ENCODE measurements at regions not wholly inside any gene's neighbourhood (a gene's known extent, or its start where the extent isn't known, plus 50 kb on each side); places are given as distances from the start of the nearest gene placed in this dataset.
A peak's percentile ranks its signal among the peaks of the same experiment; 100 is the strongest.
"Not testable (repeated sequence)": the region's sequence is repeated elsewhere in the genome, so short reads cannot be mapped to it uniquely, and the experiment has no call there.

DNA sequence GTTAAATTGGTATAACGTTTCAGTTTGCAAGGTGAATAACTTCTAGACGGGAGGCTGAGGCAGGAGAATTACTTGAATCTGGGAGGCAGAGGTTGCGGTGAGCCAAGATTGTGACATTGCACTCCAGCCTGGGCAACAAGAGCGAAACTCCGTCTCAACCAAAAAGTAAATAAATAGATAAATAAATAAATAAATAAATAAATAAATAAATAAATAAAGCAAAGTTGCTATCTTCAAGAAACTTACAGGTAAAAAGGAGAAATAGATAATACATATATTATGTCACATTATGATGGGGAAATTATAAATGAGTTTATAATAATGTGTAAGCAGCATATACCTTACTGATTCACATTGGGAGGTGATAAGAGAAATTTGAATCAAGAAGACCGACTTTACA, 1966.0 kb downstream of the PCDH7 start:
- H3K4me3 ChIP-seq (ENCODE audit: low read depth, low read length), result no peak overlapping the region
- DNase-seq (ENCODE audit: low read depth), result no peak

DNA sequence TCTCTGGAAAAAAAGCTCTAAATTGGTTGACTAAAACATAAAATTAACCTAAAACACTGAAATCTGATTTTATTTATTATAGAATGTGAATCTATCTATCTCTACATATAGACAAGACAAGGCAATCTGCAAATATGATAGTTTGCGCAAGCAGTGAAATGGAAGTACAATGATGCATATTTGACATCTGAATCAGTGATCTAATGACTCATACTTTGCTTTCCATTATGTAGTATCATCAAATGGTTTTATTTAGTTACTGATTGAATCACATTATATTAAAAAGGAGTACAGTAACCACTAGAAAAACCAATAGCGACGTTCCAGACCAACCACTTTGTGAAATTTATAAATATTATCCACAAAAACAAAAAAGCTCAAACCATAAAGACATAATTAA, 1969.3 kb downstream of the PCDH7 start:
- no peak for DNase-seq (ENCODE audit: low read depth)

DNA sequence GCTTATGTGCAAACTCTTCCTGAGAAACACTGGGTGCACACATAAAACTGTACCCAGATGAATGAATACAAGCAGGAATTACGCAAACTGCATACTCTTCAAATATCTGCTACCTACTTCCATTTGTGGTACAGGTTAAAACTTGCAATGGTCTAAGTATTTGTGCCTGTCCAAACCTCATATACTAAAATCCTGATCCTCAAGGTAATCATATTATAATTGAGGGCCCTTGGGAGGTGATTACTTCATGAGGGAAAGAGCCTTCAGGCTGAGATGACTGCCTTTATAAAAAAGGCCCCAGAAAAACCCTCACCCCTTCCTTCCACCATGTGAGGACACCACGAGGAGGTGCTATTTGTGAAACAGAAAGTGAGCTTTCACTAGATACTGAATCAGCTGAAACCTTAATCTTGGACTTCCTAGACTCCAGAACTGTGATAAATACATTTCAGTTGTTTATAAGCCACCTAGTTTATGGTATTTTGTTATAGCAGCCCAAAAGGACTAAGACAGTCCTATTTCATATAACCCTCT, 1977.2 kb downstream of the PCDH7 start:
- no peak for DNase-seq (ENCODE audit: low read depth)
- no peak overlapping the region for H3K4me3 ChIP-seq (ENCODE audit: low read depth, low read length)

More for the DNA sequence above, 1969.3 kb downstream of the PCDH7 start:
- no peak overlapping the region for H3K4me3 ChIP-seq (ENCODE audit: low read depth, low read length)

DNA sequence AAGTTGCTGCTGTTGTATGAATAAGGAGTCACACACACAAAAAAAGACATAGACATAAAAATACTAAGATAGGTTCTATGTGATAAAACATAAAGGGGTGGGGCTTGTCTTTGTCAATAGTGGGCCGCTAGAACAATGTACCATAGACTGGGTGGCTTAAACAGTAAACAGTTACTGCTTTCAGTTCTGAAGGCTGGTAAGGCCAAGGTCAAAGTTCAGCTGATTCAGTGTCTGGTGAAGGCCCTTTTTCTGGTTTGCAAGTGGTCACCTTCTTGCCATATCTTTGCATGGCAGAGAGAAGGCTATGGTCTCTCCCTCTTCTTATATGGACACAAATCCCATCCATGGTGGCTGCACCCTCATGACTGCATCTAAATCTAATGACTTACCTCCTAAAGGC, 1980.7 kb downstream of the PCDH7 start:
- DNase-seq (ENCODE audit: low read depth), result no peak
- no peak overlapping the region for H3K4me3 ChIP-seq (ENCODE audit: low read depth, low read length)

DNA sequence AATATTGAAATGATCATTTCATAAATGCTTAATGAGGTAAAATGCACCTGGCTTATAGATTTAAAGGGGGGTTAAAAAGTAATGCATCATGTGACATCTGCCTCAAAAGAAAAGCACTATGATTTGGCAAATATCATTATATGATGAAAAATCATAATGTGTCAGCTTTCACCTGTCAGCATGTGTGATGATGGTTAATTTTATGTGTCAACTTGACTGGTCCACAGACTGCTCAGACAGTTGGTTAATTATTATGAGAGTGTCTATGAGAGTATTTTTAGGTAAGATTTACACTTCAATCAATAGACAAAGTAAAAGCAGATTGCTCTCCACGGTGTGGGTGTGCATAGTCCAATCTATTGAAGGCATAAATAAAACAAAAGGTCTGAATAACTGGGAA, 1986.7 kb downstream of the PCDH7 start:
- no peak overlapping the region for H3K4me3 ChIP-seq (ENCODE audit: low read depth, low read length)
- no peak for DNase-seq (ENCODE audit: low read depth)

DNA sequence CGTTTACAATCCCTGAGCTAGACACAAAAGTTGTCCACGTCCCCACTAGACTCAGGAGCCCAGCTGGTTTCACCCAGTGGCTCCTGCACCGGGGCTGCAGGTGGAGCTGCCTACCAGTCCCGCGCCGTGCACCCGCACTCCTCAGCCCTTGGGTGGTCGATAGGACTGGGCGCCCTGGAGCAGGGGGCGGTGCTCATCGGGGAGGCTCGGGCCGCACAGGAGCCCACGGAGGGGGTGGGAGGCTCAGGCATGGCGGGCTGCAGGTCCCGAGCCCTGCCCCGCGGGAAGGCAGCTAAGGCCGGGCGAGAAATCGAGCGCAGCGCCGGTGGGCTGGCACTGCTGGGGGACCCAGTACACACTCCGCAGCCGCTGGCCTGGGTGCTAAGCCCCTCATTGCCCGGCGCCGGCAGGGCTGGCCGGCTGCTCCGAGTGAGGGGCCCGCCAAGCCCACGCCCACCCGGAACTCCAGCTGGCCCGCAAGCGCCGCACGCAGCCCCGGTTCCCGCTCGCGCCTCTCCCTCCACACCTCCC, 1996.0 kb downstream of the PCDH7 start:
- DNase-seq (ENCODE audit: low read depth); H3K4me3 ChIP-seq (ENCODE audit: low read depth, low read length): not testable (repeated sequence)

DNA sequence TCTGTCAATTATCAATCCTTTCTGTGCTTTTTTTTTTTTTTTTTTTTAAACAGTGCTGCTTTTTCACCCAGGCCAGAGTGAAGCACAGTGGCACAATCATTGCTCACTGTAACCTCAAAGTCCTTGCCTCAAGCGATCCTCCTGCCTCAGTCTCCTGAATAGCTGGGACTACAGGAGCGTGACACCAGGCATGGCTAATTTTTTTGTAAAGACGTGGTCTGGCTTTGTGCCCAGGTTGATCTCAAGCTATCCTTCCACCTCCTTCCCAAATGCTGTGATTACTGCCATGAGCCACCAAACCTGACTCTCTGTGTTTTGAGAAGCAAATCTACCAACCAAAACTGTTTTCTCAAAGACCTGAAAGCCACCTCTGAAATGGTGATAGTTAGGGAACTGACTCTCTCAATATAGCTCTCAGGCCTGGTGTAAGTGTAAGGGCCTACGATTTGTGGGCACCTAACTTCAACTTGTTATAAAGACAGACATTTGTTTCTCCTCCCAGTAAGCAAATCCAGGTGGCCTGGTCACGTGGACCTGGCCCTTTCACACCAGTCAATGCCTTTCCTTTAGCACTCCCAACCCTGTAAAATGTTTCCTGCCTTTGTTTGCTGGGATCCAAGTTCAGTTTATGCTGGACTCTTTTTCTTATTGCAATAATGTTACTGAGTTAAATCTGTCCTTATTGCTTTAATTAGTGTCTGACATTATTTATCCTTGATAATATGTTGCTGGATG, 2015.9 kb downstream of the PCDH7 start:
- no peak overlapping the region for H3K4me3 ChIP-seq (ENCODE audit: low read depth, low read length)
- no peak for DNase-seq (ENCODE audit: low read depth)

DNA sequence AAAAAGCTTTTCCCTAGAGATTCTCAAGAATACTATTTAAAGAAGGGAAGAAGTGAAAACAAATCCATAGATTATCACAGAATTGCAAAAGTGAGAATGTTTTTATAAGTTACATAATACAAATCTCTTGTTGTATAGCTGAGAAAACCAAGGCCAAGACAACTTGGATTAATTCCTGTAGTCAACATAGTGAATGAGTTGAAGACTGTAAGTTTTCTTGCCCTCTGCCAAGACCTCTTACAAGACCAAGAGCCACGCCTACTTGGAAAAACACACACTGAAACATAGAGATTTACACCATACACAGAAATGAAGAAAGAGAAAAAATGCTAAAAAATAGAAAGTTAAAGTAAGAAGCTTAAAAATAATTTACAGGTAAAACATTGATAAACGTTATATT, 2024.0 kb downstream of the PCDH7 start:
- no peak for DNase-seq (ENCODE audit: low read depth)
- no peak overlapping the region for H3K4me3 ChIP-seq (ENCODE audit: low read depth, low read length)

DNA sequence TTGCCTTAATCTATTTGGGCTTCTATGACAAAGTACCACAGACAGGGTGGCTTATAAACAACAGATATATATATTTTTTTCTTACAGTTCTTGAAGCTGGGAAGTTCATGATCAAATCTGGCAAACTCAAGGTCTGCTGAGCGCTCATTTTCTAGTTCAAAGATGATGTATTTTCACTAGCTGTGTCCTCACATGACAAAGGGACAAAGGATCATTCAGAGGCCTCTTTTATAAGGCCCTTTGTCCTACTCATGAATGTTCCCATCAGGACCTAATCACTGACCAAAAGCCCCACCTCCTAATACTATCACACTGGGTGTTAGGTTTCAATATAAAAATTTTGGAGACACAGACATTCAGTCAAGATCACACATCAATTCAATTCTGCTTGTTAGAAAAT, 2025.2 kb downstream of the PCDH7 start:
- H3K4me3 ChIP-seq (ENCODE audit: low read depth, low read length), result no peak overlapping the region
- no peak for DNase-seq (ENCODE audit: low read depth)

DNA sequence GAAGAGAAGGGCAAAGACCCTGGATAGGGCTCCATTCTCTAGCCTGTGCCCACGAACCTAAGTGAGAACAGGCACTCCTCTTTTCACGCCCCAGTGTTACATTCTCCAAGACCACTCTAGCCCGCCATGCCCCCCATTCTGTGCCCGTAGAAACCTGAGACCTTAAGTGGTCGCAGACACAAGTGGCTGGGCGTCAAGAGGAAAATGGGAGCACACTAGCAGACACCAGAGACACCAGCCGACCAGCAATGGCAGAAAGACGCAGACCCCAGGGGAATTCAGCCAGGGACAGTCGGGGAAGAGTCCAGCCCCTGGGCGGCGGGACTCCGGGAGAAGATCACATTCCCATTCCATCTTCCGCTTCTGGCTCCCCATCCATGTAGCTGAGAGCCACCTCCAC, 2027.9 kb downstream of the PCDH7 start:
- H3K4me3 ChIP-seq (ENCODE audit: low read depth, low read length), result no peak overlapping the region
- DNase-seq (ENCODE audit: low read depth), result no peak

DNA sequence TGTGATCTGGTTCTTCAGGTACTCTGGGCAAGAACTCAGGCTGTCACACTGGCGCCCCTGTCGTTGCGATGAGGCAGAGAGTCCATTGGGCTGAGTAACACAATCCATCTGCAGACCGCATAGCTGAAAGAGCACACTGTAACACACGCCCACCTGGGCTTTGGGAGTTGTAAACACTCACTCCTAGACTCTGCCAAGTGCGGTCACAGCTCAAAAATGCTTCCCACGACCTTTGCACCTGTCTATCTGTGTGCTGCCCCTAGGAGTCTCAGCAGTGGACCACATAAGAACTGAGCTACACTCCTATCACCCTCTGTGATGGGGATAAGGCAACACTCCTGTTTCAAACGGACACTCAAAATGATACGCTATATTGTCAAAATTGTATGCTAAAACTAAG, 2028.3 kb downstream of the PCDH7 start:
- DNase-seq (ENCODE audit: low read depth), result no peak
- H3K4me3 ChIP-seq (ENCODE audit: low read depth, low read length), result no peak overlapping the region

DNA sequence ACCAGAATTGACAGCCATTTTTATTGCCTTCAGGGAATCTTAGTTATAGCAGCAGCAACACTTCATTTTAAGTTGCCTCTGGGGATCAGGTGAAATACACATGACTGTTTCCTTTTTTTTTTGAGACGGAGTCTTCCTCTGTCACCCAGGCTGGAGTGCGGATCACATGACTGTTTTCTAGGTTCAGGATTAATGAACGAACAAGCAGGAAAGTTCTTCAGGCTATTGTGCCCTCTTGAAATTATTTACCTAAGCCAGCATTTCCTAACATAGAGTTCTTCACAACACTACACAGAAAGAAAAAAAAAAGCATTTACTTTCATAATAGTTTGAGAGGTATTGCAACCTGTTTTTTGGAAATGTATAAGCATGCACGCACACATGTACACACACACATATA, 2032.8 kb downstream of the PCDH7 start:
- DNase-seq (ENCODE audit: low read depth), result no peak

DNA sequence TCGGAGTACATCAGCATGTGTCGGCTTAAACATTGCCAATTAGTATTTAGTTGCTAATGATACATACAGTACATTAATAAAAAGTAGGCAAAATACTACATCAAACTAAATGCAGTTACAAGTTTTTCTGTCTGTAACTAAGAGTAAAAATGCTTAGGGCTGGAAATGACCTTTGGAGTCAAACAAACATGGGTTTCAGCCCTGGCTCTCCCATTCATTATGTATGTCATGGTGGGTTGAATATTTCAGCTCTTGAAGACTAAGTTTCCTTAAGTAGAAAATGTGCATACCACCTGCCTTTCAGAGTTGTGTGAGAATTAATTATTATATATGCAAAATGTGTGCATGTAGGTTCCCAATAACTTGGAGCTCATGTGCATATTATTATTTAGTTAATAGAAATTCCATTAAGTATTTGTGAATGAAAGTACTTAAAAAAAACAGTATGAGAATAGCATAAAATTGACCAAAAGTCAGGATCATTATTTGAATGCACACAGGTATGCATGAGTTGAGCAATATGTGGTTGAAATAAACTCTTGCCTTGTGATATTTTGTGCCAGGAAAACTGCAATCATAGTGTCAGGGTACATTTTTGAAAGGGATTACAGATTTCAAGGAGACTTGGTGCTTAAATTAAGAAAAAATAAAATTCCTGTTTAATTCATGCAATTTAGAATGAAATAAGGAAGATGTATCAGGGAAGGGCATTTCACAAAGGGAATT, 2048.7 kb downstream of the PCDH7 start:
- no peak for DNase-seq (ENCODE audit: low read depth)
- H3K4me3 ChIP-seq (ENCODE audit: low read depth, low read length), result no peak overlapping the region

More for the DNA sequence above, 2032.8 kb downstream of the PCDH7 start:
- no peak overlapping the region for H3K4me3 ChIP-seq (ENCODE audit: low read depth, low read length)

DNA sequence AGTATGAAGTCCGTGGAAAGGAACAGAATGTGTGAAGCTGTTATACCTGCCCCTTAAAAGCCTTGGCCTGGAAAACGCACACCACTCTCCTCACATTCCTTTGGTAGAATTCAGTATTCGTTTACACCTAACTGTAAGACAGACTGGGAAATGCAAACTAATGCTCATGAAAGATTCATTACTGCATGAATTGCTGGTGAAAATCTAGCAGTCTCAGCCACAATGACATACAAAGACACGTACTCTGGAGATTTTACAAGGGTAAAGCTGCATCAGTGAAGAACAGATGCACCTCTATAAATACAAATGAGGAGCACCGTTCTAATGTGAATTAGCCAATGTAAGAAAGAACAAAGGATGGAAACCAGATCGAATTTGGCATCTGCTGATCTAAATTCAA, 2051.3 kb downstream of the PCDH7 start:
- no peak overlapping the region for H3K4me3 ChIP-seq (ENCODE audit: low read depth, low read length)

DNA sequence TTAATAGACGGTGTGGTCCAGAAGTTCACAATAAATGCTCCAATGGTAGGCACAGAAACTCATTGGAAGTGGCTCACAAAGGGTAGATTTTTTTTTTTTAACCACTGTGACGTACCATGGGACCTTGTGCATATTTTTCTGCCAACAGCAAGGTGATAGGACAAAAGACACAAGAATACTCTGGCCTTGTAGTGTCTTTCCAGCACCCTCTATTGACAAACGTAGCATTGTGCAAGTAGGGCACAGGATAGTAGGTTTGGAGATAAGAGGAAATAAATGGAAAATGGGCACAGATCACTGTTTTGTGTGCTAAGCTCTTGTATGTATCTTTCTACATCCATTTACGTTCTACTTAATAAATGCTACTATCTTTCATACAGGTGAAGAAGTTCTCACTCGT, 2054.9 kb downstream of the PCDH7 start:
- H3K4me3 ChIP-seq (ENCODE audit: low read depth, low read length), result no peak overlapping the region
- peak; percentile 9 for DNase-seq (ENCODE audit: low read depth)

More for the DNA sequence above, 2051.3 kb downstream of the PCDH7 start:
- DNase-seq (ENCODE audit: low read depth), result no peak

DNA sequence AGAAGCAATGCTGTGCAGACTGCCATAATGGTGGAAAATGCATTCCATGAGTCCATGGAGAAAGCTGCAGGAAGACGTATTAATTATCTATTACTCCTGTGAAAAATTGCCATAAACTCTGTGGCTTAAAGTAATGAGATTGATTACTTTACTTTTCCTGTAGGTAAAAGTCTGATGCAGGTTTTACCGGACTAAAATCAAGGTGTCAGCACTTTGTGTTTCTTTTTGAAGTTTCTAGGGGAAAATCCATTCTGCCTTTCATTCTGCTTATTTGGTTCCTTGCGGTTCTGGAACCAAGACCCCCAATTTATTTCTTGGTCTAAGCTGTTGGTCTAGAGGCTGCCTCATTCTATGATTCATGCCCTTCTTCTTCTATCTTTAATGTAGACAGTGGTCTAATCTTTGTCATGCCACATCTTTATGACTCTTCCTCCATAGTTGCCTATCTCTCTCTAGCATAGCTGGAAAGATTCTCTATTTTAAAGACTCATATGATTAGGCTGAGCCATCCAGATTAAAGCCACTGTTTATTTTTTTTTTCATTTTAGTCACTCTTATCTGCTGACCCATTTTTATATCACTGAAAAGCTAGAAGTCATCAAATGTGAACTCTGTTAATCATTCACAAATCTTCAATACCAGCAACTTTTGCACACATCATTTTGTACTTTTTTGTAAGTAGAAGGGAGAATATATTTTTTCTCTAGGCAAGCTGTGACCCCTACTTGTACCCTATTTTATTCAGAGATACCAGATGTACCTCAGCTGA, 2056.4 kb downstream of the PCDH7 start:
- no peak for DNase-seq (ENCODE audit: low read depth)

DNA sequence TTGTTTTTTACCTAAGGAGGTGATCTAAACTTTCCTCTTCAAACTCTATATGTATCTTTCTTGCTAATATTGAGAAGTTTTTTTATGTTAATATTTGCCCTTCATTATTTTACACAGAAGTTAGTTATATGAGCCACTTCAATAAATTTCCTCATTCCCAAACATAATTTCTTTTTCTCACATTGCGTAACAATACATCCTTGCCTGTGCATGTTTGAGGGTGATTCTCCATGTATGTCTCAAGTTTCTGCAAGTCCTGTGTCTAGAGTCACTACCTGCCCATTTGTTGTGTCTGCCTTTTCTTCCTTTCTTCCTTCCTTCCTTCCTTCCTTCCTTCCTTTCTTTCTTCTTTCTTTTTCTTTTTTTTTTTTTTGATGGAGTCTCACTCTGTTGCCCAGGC, 2057.9 kb downstream of the PCDH7 start:
- H3K4me3 ChIP-seq (ENCODE audit: low read depth, low read length), result no peak overlapping the region
- no peak for DNase-seq (ENCODE audit: low read depth)

More for the DNA sequence above, 2056.4 kb downstream of the PCDH7 start:
- H3K4me3 ChIP-seq (ENCODE audit: low read depth, low read length), result no peak overlapping the region

DNA sequence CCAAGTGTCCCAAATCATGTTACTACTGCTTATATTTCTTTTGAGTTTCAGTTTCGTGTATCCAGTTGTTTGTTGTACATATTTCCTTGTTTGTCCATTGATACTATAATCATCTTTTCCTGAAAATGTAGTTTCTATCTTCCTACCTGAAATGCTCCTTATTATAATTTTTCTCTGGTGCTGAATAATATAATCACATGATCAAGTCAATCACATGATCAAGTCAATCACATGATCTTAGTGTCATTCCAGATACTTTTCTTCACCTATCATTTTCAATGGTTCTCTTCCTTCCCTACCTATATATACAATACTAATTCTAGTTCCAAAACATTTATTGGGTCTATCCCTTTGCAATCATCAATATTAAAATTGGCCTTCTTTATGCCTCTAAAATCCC, 2058.8 kb downstream of the PCDH7 start:
- DNase-seq (ENCODE audit: low read depth), result no peak
- no peak overlapping the region for H3K4me3 ChIP-seq (ENCODE audit: low read depth, low read length)

DNA sequence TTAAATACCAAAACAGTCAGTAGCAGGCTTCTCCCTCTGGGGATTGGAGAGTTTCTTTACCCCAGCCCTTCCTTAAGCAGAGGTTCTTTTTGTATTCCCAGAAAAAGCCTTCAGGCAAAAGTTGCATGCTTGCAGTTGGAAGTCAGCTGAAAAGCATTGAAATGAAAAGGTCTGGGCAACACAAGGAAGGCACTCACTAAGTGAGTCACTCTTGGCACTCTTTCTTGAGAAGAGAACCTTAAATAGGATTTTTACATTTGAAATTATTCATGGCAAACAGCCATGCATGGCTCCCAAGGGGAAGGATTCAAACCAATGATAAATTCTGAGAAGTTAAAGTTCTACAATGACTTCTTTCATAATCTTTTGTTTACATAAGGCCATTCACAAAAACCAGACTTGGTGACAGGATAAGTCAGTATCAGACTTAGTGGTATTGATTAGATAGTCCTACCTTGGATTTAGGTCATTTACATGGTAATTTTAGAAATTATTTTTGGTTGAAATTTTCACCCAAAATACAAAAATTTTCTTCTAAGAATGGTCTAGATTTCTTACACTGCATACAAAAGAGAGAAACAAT, 2068.9 kb downstream of the PCDH7 start:
- H3K4me3 ChIP-seq (ENCODE audit: low read depth, low read length), result no peak overlapping the region
- DNase-seq (ENCODE audit: low read depth), result peak; percentile 72

DNA sequence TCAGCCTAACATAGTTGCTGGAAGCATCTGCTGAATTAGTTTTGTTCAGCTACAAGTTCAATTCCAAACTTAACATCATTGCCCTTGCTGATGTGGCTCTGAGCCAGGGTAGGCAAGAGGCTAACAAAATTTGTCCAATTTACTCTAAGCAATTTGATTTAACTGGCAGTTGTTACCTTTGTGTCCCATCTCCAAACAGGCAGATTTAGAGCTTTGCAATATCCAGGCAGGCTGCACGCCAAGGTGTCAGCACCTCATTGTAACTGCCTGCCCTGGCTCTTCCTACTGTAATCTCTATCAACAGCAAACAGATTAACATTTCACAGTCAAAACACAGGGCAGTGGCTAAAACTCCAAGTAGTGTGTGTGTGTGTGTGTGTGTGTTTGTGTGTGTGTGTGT, 2070.6 kb downstream of the PCDH7 start:
- H3K4me3 ChIP-seq (ENCODE audit: low read depth, low read length), result no peak overlapping the region
- DNase-seq (ENCODE audit: low read depth), result no peak
